HEK293 (cell line): ENCODE measurements at regions not wholly inside any gene's neighbourhood (a gene's known extent, or its start where the extent isn't known, plus 50 kb on each side); places are given as distances from the start of the nearest gene placed in this dataset.
"Not testable (repeated sequence)": the region's sequence is repeated elsewhere in the genome, so short reads cannot be mapped to it uniquely, and the experiment has no call there.

ENCODE experiments used
- CTCF ChIA-PET: fragments of 350-600 bp; formaldehyde crosslinking; extraction: SDS; loops from one replicate; lab custom pipeline; 2021; ENCODE audit warnings: antibody characterized with exemption; lab: Yijun Ruan, JAX
- POLR2A ChIA-PET: fragments of 300-600 bp; formaldehyde crosslinking; extraction: SDS; loops from one replicate; lab custom pipeline; 2020; ENCODE audit warnings: antibody characterized with exemption, inconsistent platforms; lab: Yijun Ruan, JAX
- H3K27ac ChIP-seq: fragments of 200-500 bp; sonication (Bioruptor generic); 2 replicates; pipeline ENCODE4 v1.5.1; 2014; ENCODE audit warnings: low read depth, low read length, control low read depth, inconsistent platforms; ENCODE audit errors: extremely low read depth
- H3K36me3 ChIP-seq, 2 experiments: fragments of 200-500 bp in 1 of 2; sonication (Bioruptor generic) in 1 of 2; 1 replicate in 1 of 2; 2 replicates in 1 of 2; pipeline ENCODE4 v1.5.1; 2014 to 2017; ENCODE audit warnings: inconsistent platforms in 2 of 2, low read length in 2 of 2; ENCODE audit not compliant: control insufficient read depth in 2 of 2, insufficient read depth in 1 of 2
- H3K4me1 ChIP-seq: fragments of 200-500 bp; sonication (Bioruptor generic); 2 replicates; pipeline ENCODE4 v1.5.1; 2014; ENCODE audit warnings: mild to moderate bottlenecking, low read length, inconsistent platforms; ENCODE audit not compliant: control insufficient read depth, insufficient read depth
- H3K4me3 ChIP-seq: 2 replicates; pipeline ENCODE4 v1.5.1; 2011; ENCODE audit warnings: low read depth, mild to moderate bottlenecking, control low read depth, low read length, moderate library complexity
- H3K9me3 ChIP-seq: fragments of 200-500 bp; sonication (Bioruptor generic); 2 replicates; pipeline ENCODE4 v1.5.1; 2014; ENCODE audit warnings: low read depth, low read length, inconsistent platforms; ENCODE audit not compliant: control insufficient read depth, insufficient read depth
- GFI1B ChIP-seq: fragments of 450-650 bp; formaldehyde crosslinking; IDR thresholded peaks from 2 replicates; pipeline ENCODE4 v1.5.1; 2016; ENCODE audit warnings: missing biosample characterization, missing genetic modification characterization
- GLIS1 ChIP-seq: fragments of 450-650 bp; formaldehyde crosslinking; IDR thresholded peaks from 2 replicates; pipeline ENCODE4 v1.5.1; 2016; ENCODE audit warnings: missing biosample characterization, missing genetic modification characterization
- YY1 ChIP-seq: fragments of 450-650 bp; formaldehyde crosslinking; IDR thresholded peaks from 2 replicates; pipeline ENCODE4 v1.5.1; 2018; ENCODE audit warnings: missing biosample characterization, missing genetic modification characterization
- ZBTB10 ChIP-seq: fragments of 450-650 bp; formaldehyde crosslinking; IDR thresholded peaks from 2 replicates; pipeline ENCODE4 v1.5.1; 2016; ENCODE audit warnings: missing biosample characterization, missing genetic modification characterization
- ZBTB20 ChIP-seq: fragments of 450-650 bp; formaldehyde crosslinking; IDR thresholded peaks from 2 replicates; pipeline ENCODE4 v1.5.1; 2016; ENCODE audit warnings: missing biosample characterization, missing genetic modification characterization
- ZIC2 ChIP-seq: fragments of 450-650 bp; formaldehyde crosslinking; IDR thresholded peaks from 2 replicates; pipeline ENCODE4 v1.5.1; 2016; ENCODE audit warnings: missing biosample characterization, missing genetic modification characterization
- ZNF155 ChIP-seq: fragments of 450-650 bp; formaldehyde crosslinking; IDR thresholded peaks from 2 replicates; pipeline ENCODE4 v1.5.1; 2016; ENCODE audit warnings: missing biosample characterization, missing genetic modification characterization
- ZNF2 ChIP-seq: fragments of 450-650 bp; formaldehyde crosslinking; IDR thresholded peaks from 2 replicates; pipeline ENCODE4 v1.5.1; 2016; ENCODE audit warnings: missing biosample characterization, missing genetic modification characterization
- ZNF473 ChIP-seq: fragments of 450-650 bp; formaldehyde crosslinking; IDR thresholded peaks from 2 replicates; pipeline ENCODE4 v1.5.1; 2017; ENCODE audit warnings: missing biosample characterization, missing genetic modification characterization
- ZNF548 ChIP-seq: fragments of 450-650 bp; formaldehyde crosslinking; IDR thresholded peaks from 2 replicates; pipeline ENCODE4 v1.5.1; 2016; ENCODE audit warnings: missing biosample characterization, missing genetic modification characterization
- ZNF555 ChIP-seq: fragments of 450-650 bp; formaldehyde crosslinking; conservative IDR thresholded peaks from 2 replicates; pipeline ENCODE4 v1.5.1; 2017; ENCODE audit warnings: missing biosample characterization, mild to moderate bottlenecking, missing genetic modification characterization, inconsistent platforms
- ZNF600 ChIP-seq: fragments of 450-650 bp; formaldehyde crosslinking; IDR thresholded peaks from 2 replicates; pipeline ENCODE4 v1.5.1; 2016; ENCODE audit warnings: missing biosample characterization, missing genetic modification characterization
- ZNF645 ChIP-seq: fragments of 450-650 bp; formaldehyde crosslinking; IDR thresholded peaks from 2 replicates; pipeline ENCODE4; 2016; ENCODE audit warnings: missing biosample characterization, missing genetic modification characterization
- ZSCAN30 ChIP-seq: fragments of 450-650 bp; IDR thresholded peaks from 2 replicates; pipeline ENCODE4 v1.5.1; 2018; ENCODE audit warnings: missing biosample characterization, mild to moderate bottlenecking, missing genetic modification characterization, moderate library complexity
- ZSCAN5A ChIP-seq: fragments of 450-650 bp; formaldehyde crosslinking; IDR thresholded peaks from 2 replicates; pipeline ENCODE4 v1.5.1; 2016; ENCODE audit warnings: missing biosample characterization, missing genetic modification characterization
- TF ChIP-seq, protein P1 (sequence below): fragments of 450-650 bp; formaldehyde crosslinking; IDR thresholded peaks from 2 replicates; pipeline ENCODE4 v1.5.1; 2016; ENCODE audit warnings: missing biosample characterization, missing genetic modification characterization
- TF ChIP-seq, protein P2 (sequence below): fragments of 450-650 bp; formaldehyde crosslinking; IDR thresholded peaks from 2 replicates; pipeline ENCODE4 v1.5.1; 2017; ENCODE audit warnings: missing biosample characterization, missing genetic modification characterization

- TF ChIP-seq ZIC2 (tag by site-specific recombination) (no peak), ZNF155 (tag by site-specific recombination) (no peak), ZNF473 (tag by site-specific recombination) (no peak), ZNF2 (tag by site-specific recombination) (no peak), ZBTB10 (tag by site-specific recombination) (no peak), GLIS1 (tag by site-specific recombination) (no peak), ZNF548 (no peak), GFI1B (tag by site-specific recombination) (no peak), ZNF555 (no peak), ZSCAN30 (tag by site-specific recombination) (no peak), ZNF600 (tag by site-specific recombination) (no peak)
- TF ChIP-seq, protein P1, sequence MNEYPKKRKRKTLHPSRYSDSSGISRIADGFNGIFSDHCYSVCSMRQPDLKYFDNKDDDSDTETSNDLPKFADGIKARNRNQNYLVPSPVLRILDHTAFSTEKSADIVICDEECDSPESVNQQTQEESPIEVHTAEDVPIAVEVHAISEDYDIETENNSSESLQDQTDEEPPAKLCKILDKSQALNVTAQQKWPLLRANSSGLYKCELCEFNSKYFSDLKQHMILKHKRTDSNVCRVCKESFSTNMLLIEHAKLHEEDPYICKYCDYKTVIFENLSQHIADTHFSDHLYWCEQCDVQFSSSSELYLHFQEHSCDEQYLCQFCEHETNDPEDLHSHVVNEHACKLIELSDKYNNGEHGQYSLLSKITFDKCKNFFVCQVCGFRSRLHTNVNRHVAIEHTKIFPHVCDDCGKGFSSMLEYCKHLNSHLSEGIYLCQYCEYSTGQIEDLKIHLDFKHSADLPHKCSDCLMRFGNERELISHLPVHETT: no peak
- TF ChIP-seq, all 188 proteins: peak for 0
Measured at GRCh38 chr14:105913221-105913620, 386.8 kb downstream of the TMEM121 start (continued).

DNA sequence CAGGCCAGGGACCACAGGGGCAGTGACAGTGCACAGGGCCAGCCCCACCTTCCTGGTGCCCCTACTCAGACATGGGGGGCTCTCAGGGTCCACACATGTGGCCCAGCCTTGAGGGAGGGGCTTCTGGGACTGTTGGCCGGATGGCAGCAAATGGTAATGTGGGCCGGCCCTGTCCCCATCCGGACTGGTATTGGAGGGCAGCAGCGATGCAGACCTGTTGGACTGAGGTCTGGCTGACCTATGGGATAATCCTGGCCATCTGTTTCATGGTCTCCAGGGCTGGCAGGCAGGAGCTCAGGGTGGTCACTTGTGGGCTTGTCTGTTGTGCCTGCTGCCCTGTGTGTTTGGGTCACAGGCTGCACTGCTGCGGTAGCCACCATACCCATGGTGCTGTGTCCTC is 387.5 kb downstream of the TMEM121 start:
- H3K4me1 ChIP-seq: no peaks in the 10 kb centered on the region
- no peak overlapping the region for H3K27ac ChIP-seq
- no peaks in the 10 kb centered on the region for H3K9me3 ChIP-seq
- TF ChIP-seq ZSCAN5A (tag by site-specific recombination) (no peak), ZBTB20 (tag by site-specific recombination) (no peak), YY1 (tag by site-specific recombination) (no peak), ZNF645 (tag by site-specific recombination) (no peak)
- TF ChIP-seq, protein P2, sequence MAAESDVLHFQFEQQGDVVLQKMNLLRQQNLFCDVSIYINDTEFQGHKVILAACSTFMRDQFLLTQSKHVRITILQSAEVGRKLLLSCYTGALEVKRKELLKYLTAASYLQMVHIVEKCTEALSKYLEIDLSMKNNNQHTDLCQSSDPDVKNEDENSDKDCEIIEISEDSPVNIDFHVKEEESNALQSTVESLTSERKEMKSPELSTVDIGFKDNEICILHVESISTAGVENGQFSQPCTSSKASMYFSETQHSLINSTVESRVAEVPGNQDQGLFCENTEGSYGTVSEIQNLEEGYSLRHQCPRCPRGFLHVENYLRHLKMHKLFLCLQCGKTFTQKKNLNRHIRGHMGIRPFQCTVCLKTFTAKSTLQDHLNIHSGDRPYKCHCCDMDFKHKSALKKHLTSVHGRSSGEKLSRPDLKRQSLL: no peak
- CTCF ChIA-PET: no interaction called here
- H3K36me3 ChIP-seq: no peaks in the 10 kb centered on the region
- H3K4me3 ChIP-seq: no peak overlapping the region
- POLR2A ChIA-PET: no interaction called here

DNA sequence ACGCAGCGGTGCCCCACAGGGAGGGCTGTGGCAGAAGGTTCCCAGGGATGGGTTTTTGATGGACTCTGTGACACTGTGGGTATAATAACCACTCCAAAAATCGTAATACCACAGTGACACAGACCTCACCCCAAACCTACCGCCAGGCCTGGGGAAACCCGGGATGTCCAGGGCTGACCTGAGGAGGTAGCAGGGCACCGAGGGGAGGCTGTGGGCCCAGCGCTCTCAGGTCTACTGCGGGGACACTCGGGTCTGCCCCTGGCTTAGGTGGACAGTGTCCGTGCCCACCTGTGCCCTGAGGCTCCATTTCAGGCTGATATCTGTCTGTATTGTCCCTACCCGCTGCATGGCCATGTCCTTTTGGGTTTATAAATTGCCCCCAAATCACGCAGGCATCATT is 387.9 kb downstream of the TMEM121 start:
- H3K36me3 ChIP-seq, H3K9me3 ChIP-seq, H3K27ac ChIP-seq, CTCF ChIA-PET, H3K4me1 ChIP-seq, POLR2A ChIA-PET, H3K4me3 ChIP-seq: not testable (repeated sequence)
